Embryonic facial prominence (tissue), 1 donor: ENCODE measurements at regions not wholly inside any gene's neighbourhood (a gene's known extent, or its start where the extent isn't known, plus 50 kb on each side); places are given as distances from the start of the nearest gene placed in this dataset.
A peak's percentile ranks its signal among the peaks of the same experiment; 100 is the strongest.

ENCODE experiments used
- DNase-seq: peaks from one replicate; pipeline ENCODE4 v3.0.0-alpha.2; 2016; ENCODE audit errors: extremely low spot score

DNA sequence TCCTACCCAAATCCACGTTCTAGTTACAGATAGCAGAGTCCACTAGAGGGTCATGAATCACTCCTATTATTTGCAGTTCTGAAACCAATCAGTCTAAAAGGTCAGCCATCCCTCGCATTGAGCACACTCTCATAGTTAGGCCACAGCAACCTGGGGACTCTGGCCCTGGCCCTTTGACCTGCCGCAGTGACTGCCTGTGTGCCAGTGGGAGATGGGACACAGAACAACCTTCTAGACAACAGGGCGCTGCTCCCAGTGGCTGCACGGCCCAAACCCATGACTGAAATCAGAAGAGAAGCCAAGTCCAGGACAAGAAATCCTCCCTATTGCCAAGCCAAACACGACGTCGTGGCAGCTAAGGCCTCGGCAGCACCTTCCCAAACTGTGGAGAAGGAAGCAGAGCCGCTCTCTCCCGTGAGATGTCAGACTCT, 158.5 kb downstream of the HERPUD2 start:
- DNase-seq: no peak

DNA sequence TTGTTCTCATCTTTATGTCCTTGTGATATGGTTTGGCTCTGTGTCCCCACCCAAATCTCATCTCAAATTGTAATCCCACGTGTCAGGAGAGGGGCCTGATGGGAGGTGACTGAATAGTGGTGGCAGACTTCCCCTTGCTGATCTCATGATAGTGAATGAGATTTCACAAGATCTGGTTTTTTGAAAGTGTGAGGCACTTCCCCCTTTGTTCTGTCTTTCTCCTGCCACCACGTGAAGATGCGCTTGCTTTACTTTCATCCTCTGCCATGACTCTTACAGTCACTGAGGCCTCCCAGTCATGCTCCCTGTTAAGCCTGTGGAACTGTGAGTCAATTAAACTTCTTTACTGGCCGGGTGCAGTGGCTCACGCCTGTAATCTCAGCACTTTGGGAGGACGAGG, 161.0 kb downstream of the HERPUD2 start:
- DNase-seq: no peak

- no peak for DNase-seq
Observed at GRCh38 chr7:35530124-35531109, 164.5 kb downstream of the HERPUD2 start.

DNA sequence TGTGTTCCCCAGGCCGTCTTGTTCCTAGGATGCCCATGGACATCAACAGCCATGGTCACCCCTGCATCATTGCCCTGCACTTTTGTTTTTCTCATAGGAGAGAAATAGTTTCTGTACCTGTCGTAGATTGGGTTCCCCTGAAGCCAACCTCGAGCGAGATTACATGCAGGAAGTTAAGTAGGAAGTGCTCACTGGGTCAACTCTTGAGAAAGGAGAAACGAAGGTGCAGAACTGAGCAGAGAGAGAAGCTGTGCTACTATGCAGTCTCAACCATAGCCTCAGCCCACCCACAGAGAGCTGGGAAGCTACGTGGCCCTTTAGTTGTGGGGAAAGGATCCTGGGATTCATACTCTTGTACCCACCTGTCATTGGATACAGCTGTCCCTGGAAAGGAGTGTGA, 165.2 kb downstream of the HERPUD2 start:
- no peak for DNase-seq

- DNase-seq: no peak
Observed at GRCh38 chr7:35528381-35528977, 166.5 kb downstream of the HERPUD2 start.

DNA sequence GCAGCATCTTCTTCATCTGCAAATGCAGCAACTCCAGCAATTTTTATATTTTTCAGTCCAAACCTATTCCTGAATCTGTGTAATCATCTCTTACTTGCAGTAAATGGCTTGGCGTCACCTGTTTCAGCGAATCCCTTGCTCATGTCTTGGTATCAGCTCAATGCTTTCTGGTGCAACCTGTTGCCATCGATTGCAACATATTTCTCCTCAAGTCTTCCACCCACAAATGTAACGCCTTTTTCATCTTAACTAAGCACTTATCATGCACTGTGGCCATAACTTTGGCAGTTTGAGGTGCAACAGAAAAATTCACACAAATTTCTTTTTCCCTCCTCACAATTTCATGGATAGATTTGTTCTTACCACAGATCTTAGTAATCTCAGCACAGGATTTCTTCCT, 168.3 kb downstream of the HERPUD2 start:
- DNase-seq: no peak

DNA sequence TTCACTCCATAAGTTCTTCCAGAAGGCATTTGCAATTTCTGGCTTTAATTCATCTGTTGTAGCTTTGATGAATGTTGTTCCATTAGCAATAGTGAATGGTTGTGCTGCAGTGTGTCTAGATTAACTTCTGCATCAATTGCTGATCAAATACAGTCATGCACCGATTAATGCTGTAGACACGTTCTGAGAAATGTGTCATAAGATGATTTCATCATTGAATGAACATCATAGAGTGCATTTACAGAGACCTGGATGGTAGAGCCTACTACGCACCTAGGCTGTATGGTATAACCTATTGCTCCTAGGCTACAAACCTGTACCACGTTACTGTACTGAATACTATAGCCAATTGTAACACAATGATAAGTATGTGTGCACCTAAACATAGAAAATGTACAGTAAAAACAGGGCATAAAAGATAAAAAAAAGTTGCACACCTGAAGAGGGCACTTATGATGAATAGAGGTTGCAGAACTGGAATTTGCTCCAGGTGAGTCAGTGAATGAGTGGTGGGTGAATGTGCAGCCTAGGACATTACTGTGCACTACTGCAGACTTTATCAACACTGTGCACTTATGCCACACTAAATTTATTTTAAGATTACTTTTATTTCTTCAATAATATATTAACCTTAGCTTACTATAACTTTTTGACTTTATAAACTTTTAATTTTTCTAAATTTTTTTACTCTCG, 170.7 kb downstream of the HERPUD2 start:
- no peak for DNase-seq

DNA sequence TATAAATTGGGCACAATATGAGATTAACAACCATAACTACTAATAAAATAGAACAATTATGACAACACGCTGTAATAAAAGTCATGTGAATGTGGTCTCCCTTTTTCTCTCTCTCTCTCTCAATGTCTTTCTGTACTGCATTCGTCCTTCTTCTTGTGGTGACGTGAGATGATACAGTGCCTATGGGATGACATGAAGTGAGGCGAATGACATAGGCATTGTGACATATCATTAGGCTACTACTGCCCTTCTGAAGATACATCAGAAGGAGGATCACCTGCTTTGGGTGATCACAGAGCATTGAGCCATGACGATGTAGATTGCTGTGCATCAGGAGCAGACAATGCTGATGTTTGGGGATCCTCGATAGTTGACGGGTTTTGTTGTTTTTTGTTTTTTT, 171.6 kb downstream of the HERPUD2 start:
- DNase-seq: no peak

DNA sequence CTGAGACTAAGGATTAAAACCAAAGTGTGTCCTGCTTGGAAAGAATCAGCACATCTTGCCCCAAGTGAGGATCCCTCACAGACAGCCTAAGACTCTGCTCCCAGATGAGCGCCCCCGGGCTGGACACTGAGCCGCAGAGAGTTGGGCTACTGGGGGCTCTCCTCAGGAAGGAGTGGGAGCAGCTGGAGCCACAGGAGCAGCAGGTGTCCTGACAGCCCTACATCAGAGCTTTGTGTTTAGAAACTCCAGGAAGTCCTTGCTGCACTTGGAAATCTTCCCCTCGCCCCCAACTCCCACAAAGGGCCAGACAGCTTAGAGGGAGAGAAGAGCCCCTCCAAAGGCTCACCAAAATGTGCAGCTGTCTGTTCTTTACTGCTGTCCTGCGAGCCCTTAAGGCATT, 172.2 kb downstream of the HERPUD2 start:
- no peak for DNase-seq

DNA sequence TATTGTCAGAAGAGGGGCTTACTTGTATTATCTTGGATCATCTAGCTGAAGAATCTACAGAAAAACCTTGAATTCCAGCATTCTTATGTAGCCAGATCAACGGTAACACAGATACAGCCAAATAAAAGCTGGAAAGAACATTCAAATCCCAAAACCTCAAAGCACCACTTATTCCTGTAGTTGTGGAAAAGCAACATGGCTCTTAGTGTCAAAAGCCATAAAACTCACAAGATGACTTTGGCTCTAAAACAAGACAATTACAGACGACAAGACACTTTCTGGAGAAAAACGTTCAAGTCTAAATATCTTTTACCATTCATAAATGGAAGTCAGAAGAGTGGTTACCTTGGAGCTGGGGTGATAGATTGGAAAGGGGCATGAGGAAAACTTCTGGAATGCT, 173.0 kb downstream of the HERPUD2 start:
- no peak for DNase-seq

DNA sequence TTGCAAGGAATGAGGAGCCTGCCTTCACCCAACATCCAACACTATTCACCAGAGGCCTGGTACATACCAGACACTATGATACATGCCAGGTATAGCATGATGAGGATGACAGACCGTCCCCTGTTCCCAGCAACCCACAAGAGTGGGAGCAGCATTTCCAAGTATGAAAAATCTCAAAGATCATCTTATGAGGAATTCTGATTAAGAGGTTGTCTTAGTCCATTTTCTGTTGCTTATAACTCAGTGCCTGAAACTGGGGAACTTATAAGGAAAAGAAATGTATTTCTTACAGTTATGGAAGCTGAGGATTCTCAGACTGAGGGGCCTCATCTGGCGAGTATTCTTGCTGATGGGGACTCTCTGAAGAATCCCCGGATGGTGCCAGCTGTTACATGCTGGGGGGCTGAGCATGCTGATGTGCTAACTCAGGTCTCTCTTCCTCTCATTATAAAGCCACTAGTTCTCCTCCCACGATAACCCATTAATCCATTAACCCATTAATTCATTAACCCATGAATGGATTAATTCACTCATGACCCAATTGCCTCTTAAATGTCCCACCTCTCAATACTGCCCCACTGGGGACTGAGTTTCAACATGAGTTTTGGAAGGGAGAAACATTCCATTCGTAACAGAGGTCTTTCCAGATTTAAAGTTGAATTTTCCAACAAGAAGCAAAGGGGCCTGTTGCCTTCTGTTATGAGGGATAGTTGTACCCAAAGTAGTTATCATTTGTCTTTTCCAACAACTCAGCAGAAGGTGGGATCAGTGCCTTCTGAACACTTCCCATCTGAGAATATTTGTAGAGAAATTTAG, 173.9 kb downstream of the HERPUD2 start:
- no peak for DNase-seq

- peak; percentile 43 for DNase-seq
Observed at GRCh38 chr7:35519971-35520809, 174.7 kb downstream of the HERPUD2 start.

DNA sequence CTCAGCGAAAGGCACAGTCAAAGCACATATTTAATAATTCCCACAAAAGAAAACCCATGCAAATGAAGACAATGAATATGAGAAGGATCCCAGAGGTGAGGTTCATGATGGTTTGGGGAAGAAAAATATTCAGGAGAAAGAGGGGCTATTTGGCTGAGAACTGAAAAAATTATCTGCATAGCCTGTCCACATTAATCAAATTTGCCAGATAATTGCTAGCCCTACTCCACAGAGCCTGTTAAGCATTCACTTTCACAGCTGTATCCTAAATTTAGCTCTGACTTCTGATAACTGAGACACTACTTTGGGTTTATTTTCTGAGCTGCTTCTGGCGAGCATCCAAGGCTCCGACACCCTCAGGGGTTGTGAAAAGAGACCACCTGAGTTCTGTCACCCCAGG, 176.2 kb downstream of the HERPUD2 start:
- DNase-seq: no peak

GRCh38 chr7:35516498-35516897, 178.4 kb downstream of the HERPUD2 start:
- DNase-seq: no peak

DNA sequence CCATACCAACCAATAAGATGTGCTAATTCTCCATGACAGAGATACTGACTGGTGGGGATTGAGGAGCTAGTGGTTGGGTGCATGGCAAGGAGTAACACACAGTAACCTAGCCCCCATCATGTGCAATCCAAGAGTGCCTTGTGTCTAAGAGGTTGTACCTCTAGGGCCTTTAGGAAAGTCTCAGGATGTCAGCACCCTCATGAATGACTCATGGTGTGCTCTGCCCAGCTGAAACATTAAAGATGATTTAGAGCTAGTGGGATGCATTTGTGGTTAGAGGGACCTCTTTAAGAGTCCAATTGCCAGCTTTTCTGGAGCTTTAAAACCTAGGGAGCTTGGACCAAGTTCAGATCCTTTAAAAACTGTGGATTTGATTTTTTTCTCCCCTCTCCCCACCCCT, 181.1 kb downstream of the HERPUD2 start:
- DNase-seq: no peak

DNA sequence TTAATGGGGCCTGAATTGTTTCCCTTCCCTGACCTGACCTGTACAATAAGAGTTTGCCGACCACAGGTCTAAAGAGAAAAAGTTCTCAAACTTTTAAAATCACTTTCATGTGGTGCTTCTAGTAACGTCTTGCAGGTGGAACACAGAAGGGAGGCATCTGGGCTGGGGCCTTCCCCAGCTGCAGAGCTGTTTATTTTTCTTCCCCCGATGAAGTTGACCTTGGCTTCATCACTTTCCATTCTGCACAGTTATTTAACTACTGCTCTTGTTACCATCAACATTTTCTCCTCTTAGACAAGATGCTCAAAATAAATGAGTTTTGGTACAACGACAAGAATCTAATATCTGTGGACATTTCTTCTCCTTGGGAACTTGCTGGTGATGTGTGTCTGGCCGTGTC, 181.7 kb downstream of the HERPUD2 start:
- DNase-seq: no peak

DNA sequence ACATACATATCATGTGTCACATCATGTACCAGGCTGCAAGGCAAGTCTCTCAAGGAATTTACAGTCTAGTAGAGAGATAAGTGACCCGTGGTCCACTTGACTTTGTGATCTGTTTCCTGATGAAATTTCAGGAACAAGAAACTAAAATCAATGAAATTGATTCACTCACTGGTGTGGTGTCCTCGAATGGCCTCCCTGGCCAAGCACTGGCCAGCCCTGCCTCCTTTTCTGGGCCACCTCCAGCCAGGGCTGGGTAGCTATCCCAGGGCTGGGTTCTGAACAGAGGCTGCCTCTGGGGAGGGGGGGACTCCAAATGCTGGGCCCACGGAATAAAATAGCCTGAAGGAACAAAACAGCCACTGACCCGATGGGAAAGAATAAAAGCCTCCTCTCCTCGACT, 182.2 kb downstream of the HERPUD2 start:
- no peak for DNase-seq

DNA sequence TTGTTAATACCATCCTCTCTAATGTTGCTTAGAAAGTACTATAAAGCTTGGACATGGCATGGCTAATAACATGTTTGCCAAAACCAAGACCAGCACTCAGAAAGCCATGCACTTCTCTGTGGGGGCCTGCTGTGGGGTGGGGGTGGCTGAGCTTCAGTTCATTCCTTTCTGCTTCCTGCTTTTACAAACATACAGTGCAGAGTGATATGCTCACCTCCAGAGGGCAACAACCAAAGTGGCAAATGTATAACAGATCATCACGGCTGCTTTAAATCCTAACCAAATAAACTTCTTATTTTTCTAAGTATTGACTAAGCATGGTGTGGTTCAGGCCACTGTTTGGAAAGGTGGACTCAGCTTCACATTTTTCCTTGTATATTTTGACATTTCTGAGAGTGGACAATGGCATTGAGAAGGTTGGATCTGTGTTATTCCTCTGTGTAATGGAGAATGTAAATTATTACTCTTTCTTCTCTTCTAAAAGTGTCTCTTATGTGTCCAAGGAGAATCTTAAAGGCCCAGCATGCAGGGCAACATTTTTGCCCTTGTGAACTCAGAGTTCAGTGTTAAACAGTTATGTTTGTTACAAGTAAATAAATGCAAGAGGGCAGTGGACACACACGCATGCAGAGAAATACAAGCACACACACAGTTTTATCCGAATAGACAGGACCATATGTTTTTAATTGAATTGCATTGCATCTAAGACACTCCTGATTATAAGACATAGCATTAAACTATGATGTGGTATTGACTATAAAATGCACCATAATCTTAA, 186.1 kb downstream of the HERPUD2 start:
- no peak for DNase-seq

GRCh38 chr7:35505066-35505465, 189.9 kb downstream of the HERPUD2 start:
- no peak for DNase-seq

GRCh38 chr7:35504365-35504764, 190.6 kb downstream of the HERPUD2 start:
- no peak for DNase-seq
